Testis (tissue), 2 donors: ENCODE measurements at regions not wholly inside any gene's neighbourhood (a gene's known extent, or its start where the extent isn't known, plus 50 kb on each side); places are given as distances from the start of the nearest gene placed in this dataset.

Experiments used
- CTCF ChIP-seq, 3 experiments: fragments of 450-650 bp in 2 of 3; fragments of 200-600 bp in 1 of 3; sonication (generic) in 1 of 3; IDR thresholded peaks; one replicate each; pipeline ENCODE4 v1.5.1; 2016 to 2019; ENCODE audit warnings: antibody characterized with exemption in 3 of 3, mild to moderate bottlenecking in 2 of 3, moderate library complexity in 1 of 3
- POLR2A ChIP-seq: fragments of 450-650 bp; IDR thresholded peaks from one replicate; pipeline ENCODE4 v1.6.1; 2017; ENCODE audit warnings: antibody characterized with exemption, mild to moderate bottlenecking, moderate library complexity

DNA sequence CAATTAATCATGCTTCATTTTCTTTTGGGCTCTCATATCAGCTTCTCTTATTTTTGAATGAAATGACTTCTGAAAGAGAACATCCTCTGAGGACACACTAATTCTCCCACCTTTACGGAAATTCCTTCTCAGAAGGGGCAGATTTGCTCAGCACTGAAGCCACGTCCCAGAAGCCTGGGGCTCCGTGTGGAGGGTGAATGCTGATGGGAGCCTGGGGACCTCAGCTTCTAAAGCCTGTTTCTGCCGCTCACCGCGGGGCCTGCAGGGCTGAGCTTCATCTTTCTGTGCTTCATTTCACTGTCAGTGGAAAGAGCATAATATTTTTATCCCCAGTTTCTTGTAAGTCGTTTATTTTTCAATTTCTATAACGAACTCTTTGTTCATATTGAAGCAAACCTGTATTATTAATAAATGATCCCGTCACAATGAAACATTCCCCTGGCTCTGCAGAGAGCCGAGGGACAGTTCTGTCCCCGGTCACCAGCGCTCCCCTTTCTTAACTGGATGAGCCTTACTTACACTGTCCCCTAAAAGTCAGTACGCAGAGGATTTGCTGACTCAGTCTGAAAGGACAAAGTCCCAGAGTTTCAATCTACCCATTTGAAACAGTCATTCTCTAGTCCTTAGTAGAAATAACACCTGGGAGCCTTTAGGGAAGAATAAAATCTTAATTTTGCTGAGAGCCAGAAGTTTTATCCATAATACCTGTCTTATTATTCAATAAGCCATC lies 364.6 kb upstream of the FAT1 start:
- TF ChIP-seq CTCF (IDR thresholded peaks at IDR 0.05) = no peak
- TF ChIP-seq POLR2A = no peak
